ENCODE measurements at regions not wholly inside any gene's neighbourhood (a gene's known extent, or its start where the extent isn't known, plus 50 kb on each side); places are given as distances from the start of the nearest gene placed in this dataset.

DNA sequence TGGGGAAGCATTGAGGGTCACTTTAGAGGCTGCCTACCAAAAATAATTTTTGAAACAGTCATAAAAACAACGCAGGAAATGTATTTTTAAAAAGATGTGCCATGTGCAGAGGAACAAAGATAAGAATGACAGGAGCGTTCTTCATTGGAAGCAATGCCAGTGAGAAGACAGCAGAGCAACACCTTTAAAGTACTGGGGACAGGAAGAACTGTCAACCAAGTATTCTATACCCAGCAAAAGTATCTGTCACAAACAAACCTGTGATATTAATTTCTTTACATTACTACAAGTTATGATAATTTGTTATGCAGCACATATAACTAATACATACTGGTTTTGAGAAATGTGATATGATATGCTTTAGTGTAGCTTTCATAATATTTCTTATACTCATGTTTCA, 675.6 kb downstream of the IRX1 start:
- TF ChIP-seq, protein P1, sequence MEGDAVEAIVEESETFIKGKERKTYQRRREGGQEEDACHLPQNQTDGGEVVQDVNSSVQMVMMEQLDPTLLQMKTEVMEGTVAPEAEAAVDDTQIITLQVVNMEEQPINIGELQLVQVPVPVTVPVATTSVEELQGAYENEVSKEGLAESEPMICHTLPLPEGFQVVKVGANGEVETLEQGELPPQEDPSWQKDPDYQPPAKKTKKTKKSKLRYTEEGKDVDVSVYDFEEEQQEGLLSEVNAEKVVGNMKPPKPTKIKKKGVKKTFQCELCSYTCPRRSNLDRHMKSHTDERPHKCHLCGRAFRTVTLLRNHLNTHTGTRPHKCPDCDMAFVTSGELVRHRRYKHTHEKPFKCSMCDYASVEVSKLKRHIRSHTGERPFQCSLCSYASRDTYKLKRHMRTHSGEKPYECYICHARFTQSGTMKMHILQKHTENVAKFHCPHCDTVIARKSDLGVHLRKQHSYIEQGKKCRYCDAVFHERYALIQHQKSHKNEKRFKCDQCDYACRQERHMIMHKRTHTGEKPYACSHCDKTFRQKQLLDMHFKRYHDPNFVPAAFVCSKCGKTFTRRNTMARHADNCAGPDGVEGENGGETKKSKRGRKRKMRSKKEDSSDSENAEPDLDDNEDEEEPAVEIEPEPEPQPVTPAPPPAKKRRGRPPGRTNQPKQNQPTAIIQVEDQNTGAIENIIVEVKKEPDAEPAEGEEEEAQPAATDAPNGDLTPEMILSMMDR (IDR thresholded peaks at IDR 0.05) = no peak
- no peak for TF ChIP-seq POLR2A (IDR thresholded peaks at IDR 0.05)
